ENCODE measurements at regions not wholly inside any gene's neighbourhood (a gene's known extent, or its start where the extent isn't known, plus 50 kb on each side); places are given as distances from the start of the nearest gene placed in this dataset.

DNA sequence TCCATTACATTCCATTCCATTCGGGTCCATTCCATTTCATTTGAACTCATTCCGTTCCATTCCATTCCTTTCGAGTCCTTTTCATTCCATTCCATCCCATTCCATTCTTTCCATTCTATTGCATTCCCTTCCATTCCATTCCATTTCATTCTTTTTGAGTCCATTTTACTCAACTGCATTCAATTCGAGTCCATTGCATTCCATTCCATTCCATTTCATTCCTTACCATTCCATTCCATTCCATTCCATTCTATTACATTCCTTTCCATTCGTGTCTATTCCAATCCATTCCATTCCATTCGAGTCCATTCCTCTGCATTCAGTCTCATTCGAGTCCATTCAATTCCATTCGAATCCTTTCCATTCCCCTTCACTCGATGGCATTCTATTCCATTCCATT lies 1128.8 kb downstream of the RPIA start:
- TF ChIP-seq EP300 (IDR thresholded peaks at IDR 0.05): no peak
- TF ChIP-seq POLR2A (IDR thresholded peaks at IDR 0.05): no peak
- TF ChIP-seq, protein P1, sequence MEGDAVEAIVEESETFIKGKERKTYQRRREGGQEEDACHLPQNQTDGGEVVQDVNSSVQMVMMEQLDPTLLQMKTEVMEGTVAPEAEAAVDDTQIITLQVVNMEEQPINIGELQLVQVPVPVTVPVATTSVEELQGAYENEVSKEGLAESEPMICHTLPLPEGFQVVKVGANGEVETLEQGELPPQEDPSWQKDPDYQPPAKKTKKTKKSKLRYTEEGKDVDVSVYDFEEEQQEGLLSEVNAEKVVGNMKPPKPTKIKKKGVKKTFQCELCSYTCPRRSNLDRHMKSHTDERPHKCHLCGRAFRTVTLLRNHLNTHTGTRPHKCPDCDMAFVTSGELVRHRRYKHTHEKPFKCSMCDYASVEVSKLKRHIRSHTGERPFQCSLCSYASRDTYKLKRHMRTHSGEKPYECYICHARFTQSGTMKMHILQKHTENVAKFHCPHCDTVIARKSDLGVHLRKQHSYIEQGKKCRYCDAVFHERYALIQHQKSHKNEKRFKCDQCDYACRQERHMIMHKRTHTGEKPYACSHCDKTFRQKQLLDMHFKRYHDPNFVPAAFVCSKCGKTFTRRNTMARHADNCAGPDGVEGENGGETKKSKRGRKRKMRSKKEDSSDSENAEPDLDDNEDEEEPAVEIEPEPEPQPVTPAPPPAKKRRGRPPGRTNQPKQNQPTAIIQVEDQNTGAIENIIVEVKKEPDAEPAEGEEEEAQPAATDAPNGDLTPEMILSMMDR (IDR thresholded peaks at IDR 0.05): no peak

All from stomach (tissue), 4 donors.